ENCODE measurements at regions not wholly inside any gene's neighbourhood (a gene's known extent, or its start where the extent isn't known, plus 50 kb on each side); places are given as distances from the start of the nearest gene placed in this dataset.

DNA sequence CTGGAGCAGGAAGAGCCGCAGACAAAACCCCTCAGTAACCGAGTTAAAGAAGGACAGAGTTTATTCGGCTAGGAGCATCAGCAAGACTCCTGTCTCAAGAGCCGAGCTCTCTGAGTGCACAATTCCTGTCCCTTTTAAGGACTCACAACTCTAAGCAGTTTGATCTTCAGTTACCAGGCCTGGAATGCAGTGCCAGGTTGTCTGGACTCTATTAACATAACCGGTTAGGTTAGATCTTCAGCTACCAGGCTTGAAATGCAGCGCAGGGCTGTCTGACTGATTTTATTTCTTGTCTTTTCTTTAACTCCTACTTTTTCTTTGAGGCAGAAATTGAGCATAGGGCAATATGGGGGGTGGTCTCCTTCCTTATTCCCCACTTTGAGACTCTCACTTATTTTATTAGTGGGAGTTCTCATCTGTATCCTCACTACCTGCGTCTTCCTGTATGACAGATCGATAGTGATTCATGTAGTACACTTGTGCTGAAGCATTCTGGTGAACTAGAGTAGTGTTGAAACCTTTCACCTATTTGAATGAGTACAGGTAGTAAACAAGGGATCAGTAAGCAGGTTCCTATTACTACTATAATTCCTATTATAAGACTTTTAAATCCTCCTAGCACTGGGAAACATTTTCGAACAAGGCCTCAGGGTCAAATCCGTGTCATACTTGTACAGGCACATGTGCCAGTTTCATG lies 325.0 kb downstream of the CGGBP1 start:
- H3K27ac ChIP-seq (ENCODE audit: control insufficient read depth, insufficient read depth, low read length), result peak overlapping the region; percentile 12
- H3K4me2 ChIP-seq (ENCODE audit: control insufficient read depth, extremely low read depth, insufficient read depth, low read depth, low read length), result peak overlapping the region; percentile 52
- no peak overlapping the region for H3K4me3 ChIP-seq (ENCODE audit: control insufficient read depth in 2 of 3, extremely low read depth in 1 of 3, insufficient read depth in 2 of 3, low read depth in 1 of 3, low read length in 3 of 3)
- dilution Hi-C loops (cut with MboI; ENCODE audit: extremely low pct_ligation_motif_present, low sequenced_read_pairs), result no loop called here
- no peaks in the 10 kb centered on the region for H3K9me3 ChIP-seq (ENCODE audit: control insufficient read depth, low read depth, low read length)
- H3K79me2 ChIP-seq (ENCODE audit: control insufficient read depth, insufficient read depth, low read length), result no peaks in the 10 kb centered on the region
- H3K9ac ChIP-seq (ENCODE audit: control insufficient read depth, extremely low read depth, insufficient read depth, low read length), result no peak overlapping the region
- H2AFZ ChIP-seq (ENCODE audit: control insufficient read depth, low read length), result peak overlapping the region; percentile 73
- TF ChIP-seq, protein P1, sequence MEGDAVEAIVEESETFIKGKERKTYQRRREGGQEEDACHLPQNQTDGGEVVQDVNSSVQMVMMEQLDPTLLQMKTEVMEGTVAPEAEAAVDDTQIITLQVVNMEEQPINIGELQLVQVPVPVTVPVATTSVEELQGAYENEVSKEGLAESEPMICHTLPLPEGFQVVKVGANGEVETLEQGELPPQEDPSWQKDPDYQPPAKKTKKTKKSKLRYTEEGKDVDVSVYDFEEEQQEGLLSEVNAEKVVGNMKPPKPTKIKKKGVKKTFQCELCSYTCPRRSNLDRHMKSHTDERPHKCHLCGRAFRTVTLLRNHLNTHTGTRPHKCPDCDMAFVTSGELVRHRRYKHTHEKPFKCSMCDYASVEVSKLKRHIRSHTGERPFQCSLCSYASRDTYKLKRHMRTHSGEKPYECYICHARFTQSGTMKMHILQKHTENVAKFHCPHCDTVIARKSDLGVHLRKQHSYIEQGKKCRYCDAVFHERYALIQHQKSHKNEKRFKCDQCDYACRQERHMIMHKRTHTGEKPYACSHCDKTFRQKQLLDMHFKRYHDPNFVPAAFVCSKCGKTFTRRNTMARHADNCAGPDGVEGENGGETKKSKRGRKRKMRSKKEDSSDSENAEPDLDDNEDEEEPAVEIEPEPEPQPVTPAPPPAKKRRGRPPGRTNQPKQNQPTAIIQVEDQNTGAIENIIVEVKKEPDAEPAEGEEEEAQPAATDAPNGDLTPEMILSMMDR (optimal IDR thresholded peaks at IDR 0.05 in 1 of 3, IDR thresholded peaks at IDR 0.05 in 1 of 3, conservative IDR thresholded peaks at IDR 0.05 in 1 of 3; ENCODE audit: extremely low read depth in 1 of 3, insufficient read depth in 2 of 3, low read length in 3 of 3), result no peak
- TF ChIP-seq EZH2 (IDR thresholded peaks at IDR 0.05; ENCODE audit: low read length), result no peak
- no peaks in the 10 kb centered on the region for H4K20me1 ChIP-seq (ENCODE audit: control insufficient read depth, extremely low read depth, insufficient read depth, low read length)
- H3K9me1 ChIP-seq (ENCODE audit: control insufficient read depth, extremely low read depth, insufficient read depth, low read length), result no peaks in the 10 kb centered on the region
- no peaks in the 10 kb centered on the region for H3K36me3 ChIP-seq (ENCODE audit: control insufficient read depth in 2 of 2, extremely low read depth in 1 of 2, insufficient read depth in 2 of 2, low read length in 2 of 2)
- DNase-seq (ENCODE audit: low read depth, low spot score), result no peak
- no peaks in the 10 kb centered on the region for H3K27me3 ChIP-seq (ENCODE audit: control insufficient read depth, extremely low read depth, insufficient read depth, low read length)
- peaks cover 4% of the 10 kb centered on the region for H3K4me1 ChIP-seq (ENCODE audit: control insufficient read depth, extremely low read depth, insufficient read depth, low read length)
- peak; percentile 88 for FAIRE-seq

GRCh38 chr3:87732294-87732693 lies 326.5 kb downstream of the CGGBP1 start:
- Histone ChIP-seq H3K4me2 (ENCODE audit: control insufficient read depth, extremely low read depth, insufficient read depth, low read depth, low read length) (no peak overlapping the region), H4K20me1 (ENCODE audit: control insufficient read depth, extremely low read depth, insufficient read depth, low read length) (no peaks in the 10 kb centered on the region), H3K4me3 (ENCODE audit: control insufficient read depth in 2 of 3, extremely low read depth in 1 of 3, insufficient read depth in 2 of 3, low read depth in 1 of 3, low read length in 3 of 3) (no peak overlapping the region), H3K9me3 (ENCODE audit: control insufficient read depth, low read depth, low read length) (no peaks in the 10 kb centered on the region), H3K4me1 (ENCODE audit: control insufficient read depth, extremely low read depth, insufficient read depth, low read length) (peaks cover 4% of the 10 kb centered on the region), H3K27me3 (ENCODE audit: control insufficient read depth, extremely low read depth, insufficient read depth, low read length) (no peaks in the 10 kb centered on the region), H3K36me3 (ENCODE audit: control insufficient read depth in 2 of 2, extremely low read depth in 1 of 2, insufficient read depth in 2 of 2, low read length in 2 of 2) (no peaks in the 10 kb centered on the region), H3K9me1 (ENCODE audit: control insufficient read depth, extremely low read depth, insufficient read depth, low read length) (no peaks in the 10 kb centered on the region), H2AFZ (ENCODE audit: control insufficient read depth, low read length) (no peak overlapping the region), H3K27ac (ENCODE audit: control insufficient read depth, insufficient read depth, low read length) (no peak overlapping the region), H3K79me2 (ENCODE audit: control insufficient read depth, insufficient read depth, low read length) (no peaks in the 10 kb centered on the region), H3K9ac (ENCODE audit: control insufficient read depth, extremely low read depth, insufficient read depth, low read length) (no peak overlapping the region)
- no peak for FAIRE-seq
- DNase-seq (ENCODE audit: low read depth, low spot score), result no peak
- dilution Hi-C loops (cut with MboI; ENCODE audit: extremely low pct_ligation_motif_present, low sequenced_read_pairs), result no loop called here
- TF ChIP-seq EZH2 (IDR thresholded peaks at IDR 0.05; ENCODE audit: low read length), result no peak
- TF ChIP-seq, protein P1 (optimal IDR thresholded peaks at IDR 0.05 in 1 of 3, IDR thresholded peaks at IDR 0.05 in 1 of 3, conservative IDR thresholded peaks at IDR 0.05 in 1 of 3; ENCODE audit: extremely low read depth in 1 of 3, insufficient read depth in 2 of 3, low read length in 3 of 3), result no peak

Data from keratinocyte (primary cell).